GM18870 (cell line): ENCODE measurements at regions not wholly inside any gene's neighbourhood (a gene's known extent, or its start where the extent isn't known, plus 50 kb on each side); places are given as distances from the start of the nearest gene placed in this dataset.

Source experiments
- ATAC-seq: cut with Tn5 transposase; IDR thresholded peaks from one replicate; pipeline ENCODE4 v1.9.1; 2021; ENCODE audit warnings: moderate library complexity; ENCODE audit not compliant: unreplicated experiment

DNA sequence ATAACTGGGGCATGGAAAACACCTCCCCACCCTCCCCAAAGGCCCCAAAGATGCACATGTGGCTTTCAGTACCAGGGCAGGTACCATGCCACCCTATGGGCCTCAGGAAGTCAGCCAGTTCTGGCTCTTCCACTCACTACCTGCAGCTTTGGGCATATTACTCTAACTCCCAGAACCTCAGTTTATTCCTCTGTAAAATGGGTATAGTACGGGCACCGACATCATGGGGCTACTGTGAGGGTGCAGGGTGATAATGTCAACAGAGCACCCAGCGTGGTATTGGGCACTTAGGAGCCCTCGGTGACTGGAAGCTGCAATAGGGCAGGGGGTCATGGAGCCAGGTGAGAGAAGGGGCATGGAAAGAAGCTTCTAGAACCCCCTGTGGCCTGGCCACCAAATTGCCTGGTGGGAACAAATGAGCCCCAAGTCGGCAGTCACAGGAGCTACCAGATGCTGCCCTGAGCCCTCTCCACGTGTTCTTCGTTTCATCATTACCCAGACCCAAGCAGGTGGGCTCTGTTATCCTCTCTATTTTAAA is 512.1 kb downstream of the SHQ1 start:
- ATAC-seq, result no peak

DNA sequence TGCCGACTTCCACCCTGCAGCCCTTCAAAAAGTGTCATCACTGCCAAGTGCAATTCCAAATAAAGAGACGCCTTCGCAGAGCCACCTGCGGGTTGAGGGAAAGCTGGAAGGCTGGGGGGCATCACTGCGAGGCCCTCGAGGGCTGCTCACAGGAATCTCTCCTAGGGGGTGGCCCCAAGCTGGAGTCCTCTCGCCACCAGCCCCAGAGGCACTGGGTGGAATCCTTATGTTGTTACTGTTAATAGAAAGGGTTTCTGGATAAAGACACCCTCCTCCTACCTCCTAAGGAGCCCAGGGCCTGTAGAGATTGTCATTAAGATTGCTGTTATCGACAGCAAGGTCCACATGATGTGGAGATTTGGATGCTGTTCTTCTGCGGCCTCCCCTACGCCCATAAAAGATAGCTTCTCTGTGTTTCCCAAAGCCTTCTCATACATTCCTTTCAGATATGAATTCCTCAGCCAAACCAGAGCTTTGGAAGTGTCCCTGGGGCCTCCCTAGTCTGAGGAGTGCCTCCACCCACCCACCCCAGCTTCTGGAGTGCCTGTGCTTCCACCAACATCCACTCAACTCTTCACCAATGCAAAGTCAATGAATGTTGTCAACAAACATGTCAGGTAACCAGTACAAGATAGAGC is 512.7 kb downstream of the SHQ1 start:
- no peak for ATAC-seq

DNA sequence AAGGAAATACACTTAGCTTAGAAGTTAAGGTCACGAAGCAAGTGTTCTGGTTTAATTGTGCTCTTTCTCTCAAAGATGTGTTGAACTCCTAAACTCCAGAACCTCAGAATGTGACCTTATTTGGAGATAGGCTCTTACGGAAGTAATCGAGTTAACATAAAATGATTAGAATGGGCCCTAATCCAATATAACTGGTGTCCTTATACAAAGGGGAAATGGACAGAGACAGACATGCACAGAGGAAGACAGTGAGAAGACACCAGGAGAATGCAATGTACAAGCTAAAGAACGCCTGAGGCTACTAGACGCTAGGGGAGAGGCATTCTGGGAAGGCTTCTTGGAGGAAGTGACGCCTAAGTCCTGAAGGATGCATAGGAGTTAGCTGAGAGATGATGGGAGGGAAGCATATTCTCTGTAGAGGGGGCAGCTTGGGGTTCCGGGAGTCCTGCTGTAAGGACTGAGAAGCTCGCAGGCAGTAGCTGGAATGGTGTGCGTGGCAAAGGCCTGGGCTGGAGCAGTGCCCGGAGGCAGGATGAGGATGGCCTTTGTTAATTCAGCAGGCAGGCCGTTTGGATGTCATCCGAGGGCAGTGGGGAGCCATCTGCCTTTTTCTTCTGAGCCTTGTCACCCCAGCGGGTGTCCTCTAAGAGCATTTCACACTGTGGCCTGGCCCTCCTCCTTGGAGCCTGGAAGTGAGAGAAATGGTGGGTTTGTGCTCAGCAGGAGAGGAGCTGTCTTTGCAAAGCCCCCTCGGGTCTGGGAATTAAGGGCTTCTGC is 513.4 kb downstream of the SHQ1 start:
- ATAC-seq, result no peak

DNA sequence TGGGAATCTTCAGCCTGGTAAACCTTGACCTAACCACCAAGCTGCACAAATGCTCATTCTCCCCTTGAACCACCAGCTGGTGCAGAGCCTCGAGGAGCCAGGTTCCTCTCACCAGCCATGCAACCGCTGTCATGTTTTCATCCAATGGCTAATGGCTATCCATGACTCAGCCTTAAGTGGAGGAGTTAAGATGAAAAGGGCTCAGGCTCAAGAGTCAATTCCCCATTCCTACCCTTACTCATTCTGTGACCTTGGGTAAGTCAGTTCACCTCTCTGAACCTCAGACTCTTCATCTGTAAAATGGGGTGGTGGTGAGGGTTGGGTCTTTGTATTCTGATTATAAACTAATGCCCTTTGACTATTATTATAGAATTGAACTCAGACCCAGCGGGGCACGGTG is 515.6 kb downstream of the SHQ1 start:
- no peak for ATAC-seq

DNA sequence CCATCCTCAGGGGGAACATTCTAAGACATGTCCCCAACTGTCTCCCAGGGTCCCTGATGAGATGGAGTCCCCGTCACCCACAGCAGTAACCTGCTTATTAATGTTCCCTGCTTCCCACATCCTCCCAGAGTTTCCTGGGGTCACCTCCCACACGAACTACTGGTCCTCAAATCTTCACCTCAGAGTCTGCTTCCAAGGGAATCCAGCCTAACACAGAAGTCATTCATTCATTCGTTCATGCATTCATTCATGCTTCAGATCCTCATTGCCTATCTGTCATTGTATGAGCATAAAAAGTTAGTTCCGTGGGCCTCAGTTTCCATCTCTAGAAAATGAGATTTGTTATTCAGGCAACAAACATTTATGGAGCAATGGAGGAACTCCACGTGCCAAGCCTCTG is 516.2 kb downstream of the SHQ1 start:
- ATAC-seq, result no peak

DNA sequence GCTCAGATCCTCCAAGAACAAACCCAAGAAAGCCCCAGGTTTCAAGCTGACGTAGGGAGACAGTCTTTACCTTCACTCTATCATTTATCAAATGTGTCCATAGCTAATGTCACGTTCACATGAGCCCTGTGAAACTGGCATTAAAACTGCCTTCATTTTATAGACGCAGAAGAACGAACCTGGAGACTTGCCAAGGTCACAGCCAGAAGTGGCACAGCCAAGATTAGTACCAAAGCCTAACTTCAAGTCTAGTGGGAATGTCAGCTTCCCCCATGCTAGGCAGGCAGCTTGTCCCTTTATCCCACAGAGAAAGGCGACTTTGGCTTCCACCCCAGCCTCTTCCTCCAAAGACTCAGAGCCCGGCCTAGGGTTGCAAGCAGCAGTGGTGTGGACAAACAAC is 517.2 kb downstream of the SHQ1 start:
- ATAC-seq, result no peak

DNA sequence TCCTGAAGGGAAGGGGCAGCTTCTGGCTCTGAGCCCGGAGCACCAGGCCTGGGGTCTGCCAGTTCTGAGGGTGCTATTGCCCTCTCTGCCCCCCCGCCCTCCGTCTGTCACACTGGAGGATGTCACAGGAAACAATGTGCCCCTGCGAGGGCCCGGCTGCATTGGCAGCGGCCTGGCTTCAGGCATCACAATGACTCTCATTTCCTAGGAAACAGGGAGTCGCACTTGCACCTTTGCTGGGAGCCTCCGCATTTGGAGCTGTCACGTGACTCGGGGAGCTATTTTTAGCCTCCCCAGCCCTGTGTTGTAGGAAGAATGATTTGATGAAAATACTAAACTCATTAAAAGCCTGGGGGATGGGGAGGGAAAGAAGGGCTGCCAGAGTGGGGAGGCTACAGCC is 518.9 kb downstream of the SHQ1 start:
- ATAC-seq, result no peak

DNA sequence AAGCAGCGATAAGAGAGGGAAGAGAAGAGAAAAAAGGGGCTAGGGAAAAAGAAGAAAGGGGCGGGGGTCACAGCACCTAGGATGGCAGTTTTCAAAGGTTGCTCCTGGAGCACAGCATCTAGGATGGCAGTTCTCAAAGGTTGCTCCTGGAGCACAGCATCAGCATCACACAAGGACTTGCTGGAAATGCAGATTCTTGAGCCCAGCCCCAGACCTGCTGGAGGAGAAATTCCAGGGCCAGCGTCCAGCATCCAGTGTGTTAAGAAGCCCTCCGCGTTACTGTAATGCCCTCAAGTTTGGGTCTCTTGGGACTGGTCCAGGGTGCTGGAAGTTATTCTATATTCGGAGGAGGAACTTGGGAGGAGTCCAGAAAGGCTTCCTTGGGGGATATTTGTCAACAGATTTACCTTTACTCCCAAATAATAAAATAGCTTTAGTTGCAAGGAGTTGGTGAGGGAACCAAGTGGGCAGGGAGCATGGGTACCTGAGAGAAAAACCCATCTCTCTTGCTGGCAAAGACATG is 519.4 kb downstream of the SHQ1 start:
- ATAC-seq, result no peak

DNA sequence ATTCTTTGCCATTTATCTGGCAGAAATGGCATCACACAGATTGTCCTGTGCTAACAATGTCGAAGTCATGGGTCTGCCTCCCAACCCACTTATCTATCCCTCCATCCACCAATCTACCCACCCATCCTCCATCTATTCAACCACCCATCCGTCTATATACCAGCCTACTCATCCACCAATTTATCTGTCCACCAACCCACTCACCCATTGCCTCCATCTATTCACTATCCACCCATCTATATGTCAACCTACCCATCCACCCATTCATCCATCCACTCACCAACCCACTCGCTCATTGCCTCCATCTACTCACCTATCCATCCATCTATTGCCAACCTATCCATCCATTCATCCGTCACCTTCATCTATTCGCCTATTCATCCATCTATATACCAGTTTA is 521.2 kb downstream of the SHQ1 start:
- no peak for ATAC-seq

DNA sequence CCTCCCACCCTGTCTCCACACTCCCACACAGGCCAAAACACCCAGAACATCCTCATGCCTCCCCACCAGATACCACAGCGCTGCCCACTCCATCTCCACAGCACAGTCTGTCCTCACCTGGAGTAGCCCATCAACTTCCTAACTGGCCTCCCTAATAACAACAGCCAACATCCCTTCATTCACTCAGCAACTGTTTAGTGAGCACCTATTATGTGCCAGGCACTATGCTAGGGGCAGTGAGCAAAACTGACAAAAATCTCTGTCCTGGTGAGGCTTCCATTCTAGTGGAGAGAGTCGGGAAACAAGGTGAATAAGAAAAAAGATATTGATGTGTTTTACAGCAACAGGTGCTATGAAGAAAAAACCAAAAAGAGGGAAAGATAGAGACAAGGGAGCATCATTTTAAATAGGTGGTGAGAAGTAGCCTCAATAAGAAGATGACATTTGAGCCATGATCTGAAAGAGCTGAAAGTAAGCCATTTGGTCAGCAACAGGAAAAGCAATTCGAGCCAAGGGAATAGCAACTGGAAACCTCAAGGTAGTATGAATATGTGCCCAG is 523.9 kb downstream of the SHQ1 start:
- ATAC-seq, result no peak

DNA sequence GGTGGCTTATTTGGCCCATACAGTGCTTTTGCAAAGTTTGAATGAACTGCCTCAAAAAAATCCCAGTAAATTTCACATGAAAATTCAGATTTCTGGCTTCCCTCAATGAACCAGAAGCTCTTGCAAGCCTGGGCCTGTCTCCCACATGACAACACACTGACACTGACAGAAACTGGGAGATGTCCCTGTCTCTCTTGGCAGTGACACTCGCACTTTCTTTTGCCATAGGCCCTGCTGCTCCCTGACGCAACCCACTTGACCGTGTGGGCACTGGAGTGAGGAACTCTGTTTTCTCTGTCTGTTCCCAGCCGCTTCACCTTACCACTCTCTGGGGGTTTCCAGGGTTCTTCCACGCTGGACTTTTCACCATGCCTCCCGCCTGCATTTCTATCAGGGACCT is 524.5 kb downstream of the SHQ1 start:
- ATAC-seq, result no peak

DNA sequence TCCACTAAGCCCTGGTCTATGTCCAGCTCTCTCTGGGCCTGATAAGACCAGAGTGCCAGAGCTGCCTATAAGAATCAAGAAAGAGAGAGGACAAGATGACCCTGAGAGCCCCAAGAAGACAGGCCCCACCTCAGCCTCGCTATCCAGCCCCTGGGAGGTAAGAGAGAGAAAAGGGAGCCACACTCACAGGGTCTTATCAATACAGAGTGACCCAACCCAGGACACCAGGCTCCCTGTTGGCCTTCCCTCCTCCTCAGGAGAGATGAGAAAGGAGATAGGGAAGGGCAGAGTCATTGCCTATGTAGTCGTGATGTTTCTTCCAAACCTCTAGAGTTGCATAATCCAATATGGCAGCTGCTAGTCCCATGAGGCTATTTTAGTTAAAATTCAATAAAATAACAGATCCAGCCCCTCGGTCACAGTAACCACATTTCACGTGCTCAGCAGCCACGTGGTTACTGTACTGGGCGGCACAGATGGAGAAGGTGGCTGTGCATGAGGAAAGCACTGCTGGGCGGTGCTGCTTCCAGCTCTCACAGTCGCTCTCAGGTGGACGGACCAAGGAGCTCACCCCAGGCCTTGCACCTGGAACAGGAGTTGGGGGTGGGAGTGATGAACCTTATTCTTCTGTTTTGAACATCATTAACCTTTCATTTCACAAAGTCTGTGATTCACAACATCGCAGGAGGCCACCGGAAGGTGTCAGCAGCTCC is 525.8 kb downstream of the SHQ1 start:
- no peak for ATAC-seq

DNA sequence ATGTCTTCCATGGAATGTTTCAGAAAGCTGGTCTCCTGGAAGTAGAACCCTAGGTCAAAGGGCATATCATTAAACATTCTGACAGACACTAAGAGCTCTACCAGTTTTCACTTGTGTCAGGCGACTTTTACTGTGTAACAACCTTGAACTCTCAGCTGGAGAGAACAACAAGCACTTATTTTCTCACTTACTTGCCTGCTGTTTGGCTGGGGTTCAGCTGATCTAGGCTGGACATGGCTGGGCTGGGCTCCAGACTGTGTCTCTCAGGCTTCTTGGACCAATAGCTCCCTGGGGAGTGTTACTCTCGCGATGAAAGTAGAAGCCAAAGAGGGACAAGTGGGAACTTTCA is 527.3 kb downstream of the SHQ1 start:
- no peak for ATAC-seq

DNA sequence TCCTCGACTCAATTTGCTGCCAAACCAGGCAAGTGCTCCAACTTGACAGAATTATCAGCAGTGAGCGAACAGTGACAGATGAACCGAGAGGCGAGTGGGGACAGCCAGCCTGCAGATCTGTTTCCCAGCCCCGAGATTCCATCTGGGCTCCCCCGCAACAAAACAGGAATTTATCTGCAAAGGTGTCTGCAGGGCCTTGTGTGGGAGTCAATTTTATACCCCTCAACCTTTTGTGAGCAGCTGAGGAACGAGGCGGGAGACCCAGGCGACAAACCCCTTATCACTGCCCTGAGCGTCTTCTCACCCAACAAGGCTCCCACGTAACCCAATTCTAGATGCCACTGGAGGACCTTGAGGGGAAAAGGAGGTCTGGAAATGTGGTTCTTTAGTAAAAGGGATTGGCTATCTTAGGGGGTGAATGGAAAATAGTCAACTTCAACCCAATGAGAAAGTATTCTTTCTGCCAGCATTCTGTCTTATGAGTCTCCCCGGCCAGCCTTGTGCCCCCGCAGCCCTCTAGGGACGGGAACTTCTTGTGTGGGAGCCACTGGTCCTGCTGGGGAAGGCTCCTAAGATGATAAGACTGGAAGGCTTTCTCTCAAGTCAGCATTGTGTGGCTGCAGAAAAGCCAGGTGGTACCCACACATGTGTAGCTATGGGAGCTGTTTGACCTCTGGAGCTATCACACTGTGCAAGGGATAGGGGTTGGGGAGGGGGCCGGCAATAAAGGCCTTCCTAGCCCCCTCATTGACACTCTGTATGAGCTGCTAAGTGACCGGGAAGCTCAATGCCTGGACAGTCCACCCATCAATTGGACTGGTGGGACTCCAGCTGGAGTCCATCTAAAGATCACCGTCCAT is 527.9 kb downstream of the SHQ1 start:
- ATAC-seq, result no peak

DNA sequence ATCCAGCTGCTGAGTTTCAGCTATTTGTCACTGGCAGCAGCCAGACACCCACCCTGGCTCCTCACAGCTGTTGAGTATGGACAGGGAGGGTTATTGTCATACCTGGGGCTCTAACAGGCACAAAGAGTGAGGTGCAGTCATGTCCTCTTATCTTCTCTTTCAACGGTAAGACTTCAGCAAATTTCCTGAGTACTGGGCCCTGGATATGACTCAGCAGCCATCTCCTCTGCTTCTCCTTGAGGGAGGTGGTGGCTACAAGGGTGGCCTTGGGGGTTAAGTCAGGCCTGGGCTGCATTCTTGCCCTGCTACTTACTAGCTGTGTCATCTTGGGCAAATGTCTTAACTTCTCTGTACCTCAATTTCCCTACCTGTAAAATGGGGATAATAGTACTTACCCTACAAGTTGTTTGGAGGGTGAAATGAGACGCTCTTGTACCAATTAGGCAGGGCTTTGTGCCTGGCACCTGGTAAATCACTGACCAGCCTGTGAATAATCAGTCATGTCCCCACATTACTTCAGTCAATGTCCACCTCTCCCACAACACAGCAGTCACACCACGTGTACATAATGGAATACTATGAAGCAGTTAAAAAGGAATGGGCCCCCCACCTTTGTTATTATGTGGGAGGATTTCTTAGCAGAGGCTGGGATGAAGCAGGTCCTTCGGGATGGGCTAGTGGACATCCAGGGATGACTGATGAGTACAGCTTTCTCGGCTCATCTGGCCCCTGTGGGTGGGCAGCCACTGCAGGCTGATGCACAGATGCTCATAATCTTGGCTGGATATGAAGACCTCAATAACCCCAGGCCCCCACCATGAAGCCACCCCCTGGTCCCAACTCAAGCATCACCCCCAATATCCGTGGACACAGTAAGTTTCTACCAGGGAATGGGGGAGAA is 528.8 kb downstream of the SHQ1 start:
- no peak for ATAC-seq

DNA sequence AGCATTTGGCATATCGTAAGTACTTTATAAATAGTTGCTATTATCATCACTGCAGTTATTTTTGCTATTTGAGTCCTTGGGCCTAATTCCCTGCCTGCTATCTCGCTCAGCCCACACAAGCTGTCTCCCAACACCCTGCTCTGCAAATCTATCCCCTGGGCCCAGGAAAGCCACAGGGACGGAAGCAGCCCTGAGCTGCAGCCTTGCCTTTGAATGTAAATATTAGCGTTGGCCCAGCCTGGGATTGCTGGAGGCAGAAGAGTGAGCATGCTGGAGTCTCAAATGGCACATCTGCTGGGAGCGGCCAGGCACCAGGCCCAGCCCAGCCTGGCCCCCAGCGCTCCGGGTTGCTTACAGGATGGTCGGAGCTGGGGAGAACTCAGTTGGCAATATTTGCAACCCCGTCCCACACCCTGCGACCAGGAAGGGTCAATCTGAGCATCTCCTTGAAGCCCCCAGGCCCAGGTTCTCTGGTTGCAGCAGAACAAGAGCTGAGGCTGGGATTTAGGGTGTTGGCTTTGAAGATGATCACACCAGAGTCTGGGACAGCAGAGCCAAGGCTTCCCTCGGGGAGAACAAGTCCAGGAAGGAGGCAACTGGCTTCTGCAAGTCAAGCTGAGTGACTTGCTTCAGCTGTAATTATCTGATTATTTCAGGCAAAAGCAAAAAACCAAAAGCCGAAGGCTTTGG is 529.6 kb downstream of the SHQ1 start:
- no peak for ATAC-seq

DNA sequence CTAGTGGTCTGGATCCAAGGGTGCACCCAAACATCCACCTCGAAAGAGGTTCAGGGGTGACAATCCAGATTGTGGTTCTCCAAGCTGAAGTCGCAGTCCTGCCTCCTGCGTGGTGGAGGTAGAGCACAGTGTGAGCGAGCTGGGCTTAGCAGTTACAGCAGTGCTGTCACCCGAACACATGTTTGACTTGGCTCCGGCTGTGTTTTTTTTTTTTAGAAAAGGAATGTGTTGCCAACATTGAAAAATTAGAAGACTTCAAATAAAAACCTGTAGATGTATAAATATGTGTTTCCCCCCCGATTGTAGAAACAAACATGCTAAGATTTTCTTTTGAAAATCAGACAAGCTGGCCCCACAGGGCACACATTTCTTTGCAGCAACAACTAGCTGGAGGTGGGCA is 530.8 kb downstream of the SHQ1 start:
- ATAC-seq, result no peak

DNA sequence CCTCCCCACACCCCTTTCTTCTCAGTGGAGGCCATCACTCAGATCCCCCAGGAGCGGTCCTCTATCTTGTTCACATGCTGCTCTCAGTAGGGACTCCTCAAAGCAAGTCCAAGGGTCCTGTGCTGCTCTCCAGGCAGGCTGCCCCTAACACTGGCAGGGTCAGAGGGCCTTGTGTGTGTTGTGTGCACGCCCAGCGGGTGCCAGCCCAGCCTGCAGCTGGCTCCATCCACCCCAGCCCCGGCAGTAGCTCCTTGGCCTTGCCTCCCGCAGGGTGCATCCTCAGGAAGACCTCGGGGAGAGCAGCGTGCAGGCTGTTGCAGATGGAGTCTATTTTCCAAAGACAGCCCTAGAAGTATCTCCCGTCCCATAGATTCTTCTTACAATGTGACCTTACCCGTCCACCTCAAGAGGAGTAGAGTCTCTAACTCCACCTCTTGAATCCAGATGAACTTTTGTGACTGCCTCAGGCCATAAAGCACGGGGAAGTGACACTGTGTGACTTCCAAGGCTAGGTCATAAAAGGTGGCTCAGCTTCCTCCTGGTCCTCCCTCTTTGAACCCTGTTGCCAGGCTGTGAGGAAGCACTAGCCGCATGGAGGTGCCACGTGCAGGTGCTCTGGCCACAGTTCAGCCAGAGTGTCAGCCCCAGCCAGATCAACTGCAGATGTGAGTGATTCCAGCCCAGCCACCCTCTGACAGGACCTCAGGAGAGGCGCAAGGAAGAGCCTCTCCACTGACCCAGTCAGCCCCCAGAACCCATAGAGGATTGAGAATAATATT is 531.6 kb downstream of the SHQ1 start:
- ATAC-seq, result no peak
